ENCODE measurements at regions not wholly inside any gene's neighbourhood (a gene's known extent, or its start where the extent isn't known, plus 50 kb on each side); places are given as distances from the start of the nearest gene placed in this dataset.

- ChIA-PET RAD21 (ENCODE audit: unreplicated experiment) (interaction anchor here (1.2 to 8.6 kb wide), 3 partner anchors 10 to 12 kb away, joined by 3 to 99 read pairs (median 8); no protein-coding TSS in a partner anchor), CTCF (interaction anchor here (2.7 kb wide), 1 partner anchor 10 kb away, joined by 9 read pairs; no protein-coding TSS in a partner anchor), POLR2A (interaction anchor here (0.9 to 5.4 kb wide), 2 partner anchors 8 to 11 kb away, joined by 3 to 51 read pairs; no protein-coding TSS in a partner anchor), SMC1A (ENCODE audit: uncharacterized antibody, unreplicated experiment) (interaction anchor here (0.9 to 2.7 kb wide), 4 partner anchors 10 to 17 kb away, joined by 3 to 21 read pairs (median 8); no protein-coding TSS in a partner anchor)
- in situ Hi-C loops (cut with MboI) (no loop called here), intact Hi-C loops (cut with micrococcal nuclease; ENCODE audit: unreplicated experiment) (loop anchor here (1.0 kb wide), 1 partner anchor 9 kb away; no protein-coding TSS in a partner anchor)
- H3K79me2 ChIP-seq (ENCODE audit: control insufficient read depth, insufficient read depth, low read length): peaks cover 24% of the 10 kb centered on the region
- no peak overlapping the region for H3K4me3 ChIP-seq
- ATAC-seq (no peak), FAIRE-seq (no peak), DNase-seq (ENCODE audit: low read depth, low spot score) (no peak)
- TF ChIP-seq NR2F1 (conservative IDR thresholded peaks at IDR 0.05) (no peak), MTA3 (IDR thresholded peaks at IDR 0.05; ENCODE audit: borderline replicate concordance, low read length) (no peak), ZNF24 (IDR thresholded peaks at IDR 0.05) (no peak), ESRRA (IDR thresholded peaks at IDR 0.05; ENCODE audit: low read length) (no peak), IRF4 (IDR thresholded peaks at IDR 0.05; ENCODE audit: low read depth, low read length) (no peak), NR2C1 (IDR thresholded peaks at IDR 0.05) (0 out of 2 replicates have a peak, but pooled peaks have one; percentile 3), RFX5 (IDR thresholded peaks at IDR 0.05; ENCODE audit: low read depth, low read length) (no peak), MAX (IDR thresholded peaks at IDR 0.05; ENCODE audit: low read depth, low read length) (no peak), RAD51 (IDR thresholded peaks at IDR 0.05) (no peak)
- no peak overlapping the region for H2AFZ ChIP-seq (ENCODE audit: control insufficient read depth, low read depth, low read length)
- 100% methylated on average over 2 of the region's 2 CpGs for WGBS (ENCODE audit: insufficient coverage, insufficient replicate concordance, low lambda C conversion rate, missing lambda C conversion rate)
- peaks cover 0 to 4% of the 10 kb centered on the region in 2 experiments; a peak in 2 of 4 replicates for H3K36me3 ChIP-seq (ENCODE audit: control insufficient read depth in 2 of 2, insufficient read depth in 2 of 2, low read length in 1 of 2)
- no TSS peak for BruUV-seq (replicated peaks)
- H3K27me3 ChIP-seq (replicated peaks in 1 of 2; ENCODE audit: control insufficient read depth in 2 of 2, insufficient read depth in 2 of 2, low read length in 1 of 2): no peaks in the 10 kb centered on the region
- no peak overlapping the region for H3K9ac ChIP-seq (ENCODE audit: control insufficient read depth, insufficient read depth, low read length)
- H3K4me2 ChIP-seq (ENCODE audit: control insufficient read depth, insufficient read depth): peak overlapping the region; percentile 17; the same call in 1 of the 2 replicates
- H3K9me3 ChIP-seq (replicated peaks; ENCODE audit: control insufficient read depth, insufficient read depth, low read length): no peaks in the 10 kb centered on the region; the same call in 2 of the 3 replicates
- H3K27ac ChIP-seq (ENCODE audit: control insufficient read depth, insufficient read depth): peak overlapping the region; percentile 93
- H3K4me1 ChIP-seq (ENCODE audit: control insufficient read depth, insufficient read depth, low read length): peaks cover 50% of the 10 kb centered on the region
- no peaks in the 10 kb centered on the region for H4K20me1 ChIP-seq (ENCODE audit: control insufficient read depth, insufficient read depth)
Observed at GRCh38 chr3:44048949-44049348, 192.7 kb upstream of the TOPAZ1 start.
